Stomach (tissue), 4 donors: ENCODE measurements at regions not wholly inside any gene's neighbourhood (a gene's known extent, or its start where the extent isn't known, plus 50 kb on each side); places are given as distances from the start of the nearest gene placed in this dataset.

Experiments
- POLR2A ChIP-seq, 4 donors: fragments of 450-650 bp; IDR thresholded peaks; one replicate each; pipeline ENCODE4 v1.6.1; 2016; ENCODE audit warnings: antibody characterized with exemption in 4 of 4, control low read depth in 2 of 4, mild to moderate bottlenecking in 1 of 4, moderate library complexity in 1 of 4
- TF ChIP-seq, protein P1 (sequence below), 7 experiments: fragments of 450-650 bp in 4 of 7; fragments of 200-600 bp in 3 of 7; sonication (generic) in 3 of 7; IDR thresholded peaks; one replicate each; pipeline ENCODE4 v1.5.1; 2016 to 2019; ENCODE audit warnings: antibody characterized with exemption in 7 of 7, control low read depth in 2 of 7, mild to moderate bottlenecking in 1 of 7

DNA sequence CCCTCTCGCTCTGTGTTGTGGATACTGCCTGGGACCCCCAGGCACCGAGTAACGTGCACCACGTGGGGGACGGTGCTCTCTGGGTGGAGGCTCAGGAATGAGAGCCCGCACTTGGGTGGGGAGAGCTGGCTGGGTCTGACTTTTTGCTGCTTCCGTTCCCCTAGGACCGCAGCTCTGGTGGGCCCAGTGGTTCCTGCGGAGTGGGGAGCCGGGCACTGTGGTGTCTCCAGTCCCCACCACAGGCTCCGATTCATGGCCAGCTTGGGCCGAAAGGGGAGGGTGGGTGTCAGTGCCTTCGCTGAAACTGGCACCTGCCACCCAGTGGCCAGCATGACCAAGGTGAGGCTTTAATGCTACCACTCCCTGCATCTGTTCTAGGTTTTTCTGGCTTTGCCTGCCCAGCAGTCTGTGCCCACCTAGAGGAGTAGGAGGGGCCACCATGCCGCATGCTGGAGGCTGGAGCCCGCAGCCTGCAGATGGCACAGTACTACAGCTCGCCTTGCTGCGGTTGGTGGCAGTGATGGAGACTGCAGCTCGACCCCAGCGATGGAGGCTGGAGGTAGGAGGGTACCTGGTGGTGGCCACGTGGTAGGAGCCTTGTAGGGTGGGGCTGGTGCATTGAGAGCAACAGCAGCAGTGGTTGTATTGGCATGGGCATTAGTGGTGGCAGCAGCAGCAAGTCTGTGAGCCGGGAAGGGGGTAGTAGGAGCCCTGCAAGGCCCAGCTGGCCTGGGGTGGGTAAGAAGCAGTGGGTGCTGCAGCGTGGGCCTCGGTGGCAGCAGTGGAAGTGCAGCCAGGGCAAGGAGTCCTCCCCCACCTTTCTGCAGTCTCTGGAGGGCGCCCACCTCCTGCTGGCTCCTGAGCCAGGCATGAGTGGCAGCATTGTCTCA is 118.8 kb upstream of the VPREB1 start:
- TF ChIP-seq, protein P1, sequence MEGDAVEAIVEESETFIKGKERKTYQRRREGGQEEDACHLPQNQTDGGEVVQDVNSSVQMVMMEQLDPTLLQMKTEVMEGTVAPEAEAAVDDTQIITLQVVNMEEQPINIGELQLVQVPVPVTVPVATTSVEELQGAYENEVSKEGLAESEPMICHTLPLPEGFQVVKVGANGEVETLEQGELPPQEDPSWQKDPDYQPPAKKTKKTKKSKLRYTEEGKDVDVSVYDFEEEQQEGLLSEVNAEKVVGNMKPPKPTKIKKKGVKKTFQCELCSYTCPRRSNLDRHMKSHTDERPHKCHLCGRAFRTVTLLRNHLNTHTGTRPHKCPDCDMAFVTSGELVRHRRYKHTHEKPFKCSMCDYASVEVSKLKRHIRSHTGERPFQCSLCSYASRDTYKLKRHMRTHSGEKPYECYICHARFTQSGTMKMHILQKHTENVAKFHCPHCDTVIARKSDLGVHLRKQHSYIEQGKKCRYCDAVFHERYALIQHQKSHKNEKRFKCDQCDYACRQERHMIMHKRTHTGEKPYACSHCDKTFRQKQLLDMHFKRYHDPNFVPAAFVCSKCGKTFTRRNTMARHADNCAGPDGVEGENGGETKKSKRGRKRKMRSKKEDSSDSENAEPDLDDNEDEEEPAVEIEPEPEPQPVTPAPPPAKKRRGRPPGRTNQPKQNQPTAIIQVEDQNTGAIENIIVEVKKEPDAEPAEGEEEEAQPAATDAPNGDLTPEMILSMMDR (IDR thresholded peaks at IDR 0.05), result no peak
- no peak for TF ChIP-seq POLR2A (IDR thresholded peaks at IDR 0.05)
